NCI-H1436 (cell line): ENCODE measurements at regions not wholly inside any gene's neighbourhood (a gene's known extent, or its start where the extent isn't known, plus 50 kb on each side); places are given as distances from the start of the nearest gene placed in this dataset.
"Not testable (repeated sequence)": the region's sequence is repeated elsewhere in the genome, so short reads cannot be mapped to it uniquely, and the experiment has no call there.

Experiments used
- DNase-seq: peaks from one replicate; lab custom pipeline; 2025; lab: John Stamatoyannopoulos, UW

GRCh38 chr3:73120710-73121109, 59.3 kb downstream of the EBLN2 start:
- DNase-seq = no peak

DNA sequence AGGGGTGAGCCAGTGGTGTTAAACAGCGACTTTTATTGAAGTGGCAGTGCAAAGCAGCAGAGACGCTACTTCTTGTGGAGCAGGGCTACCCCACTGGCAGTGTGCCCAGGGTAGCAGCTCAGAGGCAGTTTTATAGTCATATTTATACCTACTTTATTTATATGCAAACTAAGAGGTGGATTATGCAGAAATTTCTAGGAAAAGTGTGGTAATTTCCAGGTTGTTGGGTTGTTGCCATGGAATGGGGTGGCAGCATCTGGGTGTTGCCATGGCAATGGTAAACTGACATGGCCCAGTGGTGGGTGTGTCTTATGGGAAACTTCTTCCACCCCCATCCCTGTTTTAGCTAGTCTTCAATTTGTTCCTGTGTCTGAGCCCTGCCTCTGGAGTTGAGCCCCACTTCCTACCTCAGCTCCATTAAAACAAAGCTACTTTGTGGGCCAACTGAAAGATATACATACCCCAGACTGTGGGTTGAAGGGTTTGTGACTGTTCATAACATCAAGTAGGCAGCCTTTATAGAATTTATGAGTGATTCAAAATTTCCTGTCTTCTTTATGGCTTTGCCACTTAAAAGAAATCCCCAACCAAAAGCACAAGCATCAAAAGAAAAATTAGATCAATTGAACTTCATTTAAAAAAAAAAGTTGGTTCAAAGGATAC, 60.3 kb downstream of the EBLN2 start:
- DNase-seq = no peak

DNA sequence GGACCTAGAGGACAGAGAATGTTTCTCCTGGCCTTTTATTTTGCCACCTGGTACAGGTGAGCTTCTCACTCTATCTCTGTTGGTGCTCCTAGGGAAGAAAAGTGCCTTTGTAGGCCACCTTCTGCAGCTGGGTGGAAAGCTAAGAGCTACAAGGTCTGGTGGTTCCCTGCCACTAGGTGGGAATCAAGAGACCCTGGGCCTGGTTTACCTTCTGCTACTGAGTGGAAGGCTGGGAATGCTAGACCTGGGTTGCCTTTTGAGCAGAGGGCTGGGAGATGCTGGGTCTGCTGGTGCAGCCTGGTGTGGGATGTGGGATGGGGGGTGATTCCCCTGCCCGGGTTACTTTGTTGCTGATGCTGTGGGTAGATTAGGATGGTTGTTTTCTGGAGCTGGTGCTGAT, 72.6 kb downstream of the EBLN2 start:
- DNase-seq = no peak

GRCh38 chr3:73136941-73137340, 75.5 kb downstream of the EBLN2 start:
- DNase-seq = no peak

- no peak for DNase-seq
Measured at GRCh38 chr3:73137736-73138403, 76.4 kb downstream of the EBLN2 start.

DNA sequence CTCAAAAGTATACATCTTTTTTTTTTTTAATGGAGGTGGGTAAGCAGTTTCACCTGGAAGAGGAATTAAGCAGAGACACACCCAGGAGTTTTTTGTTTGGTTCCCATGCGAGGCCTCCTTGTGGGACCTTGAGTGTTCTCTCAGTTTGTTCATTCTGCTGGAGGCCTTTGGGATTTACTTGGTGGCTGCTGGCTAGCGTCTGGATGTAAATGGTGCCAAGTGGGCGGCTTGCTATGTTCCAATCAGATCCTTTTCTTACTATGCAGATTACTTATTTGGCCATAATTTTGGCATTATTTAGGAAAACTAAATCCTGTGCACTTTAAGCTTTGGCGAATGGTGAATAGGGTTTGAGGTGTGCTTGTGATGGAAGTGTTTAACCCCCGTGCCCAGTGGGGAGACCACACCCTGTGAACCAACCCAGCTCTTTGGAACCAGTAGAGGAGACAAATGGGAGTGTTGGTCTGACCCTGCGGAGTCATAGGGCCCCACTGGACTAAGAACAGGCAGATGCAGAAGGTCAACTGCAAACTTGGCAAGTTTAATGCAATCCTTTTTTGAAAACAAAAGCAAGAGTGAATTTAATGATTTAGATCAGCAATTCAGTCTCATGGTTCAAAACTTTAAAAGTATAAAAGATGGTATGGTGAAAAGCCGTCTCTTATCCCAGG, 79.4 kb downstream of the EBLN2 start:
- no peak for DNase-seq

DNA sequence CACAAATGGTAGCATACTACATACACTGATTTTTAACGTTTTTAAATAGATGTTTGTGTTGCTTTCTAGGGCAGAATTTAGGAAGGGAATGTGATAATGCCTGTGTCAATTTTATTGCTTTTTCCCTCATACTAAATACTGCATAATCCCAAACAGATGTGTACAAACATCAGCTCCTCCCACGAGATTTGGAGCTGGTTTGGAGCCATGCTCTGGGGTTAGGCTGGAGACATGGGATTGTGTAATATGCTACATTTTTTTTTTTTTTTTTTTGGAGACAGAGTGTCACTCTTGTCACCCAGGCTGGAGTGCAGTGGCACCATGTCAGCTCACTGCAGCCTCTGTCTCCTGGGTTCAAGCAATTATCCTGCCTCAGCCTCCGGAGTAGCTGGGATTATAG, 80.1 kb downstream of the EBLN2 start:
- no peak for DNase-seq

- DNase-seq = no peak
Measured at GRCh38 chr3:73143401-73143800, 81.9 kb downstream of the EBLN2 start.

- DNase-seq = no peak
Measured at GRCh38 chr3:73143821-73144237, 82.4 kb downstream of the EBLN2 start.

DNA sequence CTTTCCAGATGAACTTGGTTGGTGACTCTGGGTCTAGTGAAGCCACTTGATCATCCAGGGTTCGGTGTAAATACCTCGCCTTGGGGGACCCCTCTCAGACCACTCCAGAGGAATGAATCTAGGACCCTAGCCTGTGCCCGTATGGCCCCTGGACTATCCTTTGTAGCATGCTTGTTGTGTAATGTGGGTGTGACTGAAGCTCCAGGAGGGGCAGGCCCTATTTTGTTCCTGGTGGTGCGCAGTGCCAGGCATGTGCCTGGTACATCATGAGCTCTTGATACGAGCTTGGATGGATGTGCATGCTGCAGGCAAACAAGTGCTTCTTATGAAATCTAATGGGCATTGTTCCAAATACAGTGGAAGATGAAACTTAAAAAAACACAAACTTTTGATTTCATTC, 82.8 kb downstream of the EBLN2 start:
- no peak for DNase-seq

GRCh38 chr3:73144828-73145227, 83.4 kb downstream of the EBLN2 start:
- no peak for DNase-seq

- DNase-seq = not testable (repeated sequence)
Measured at GRCh38 chr3:73147479-73147878, 86.0 kb downstream of the EBLN2 start.

- DNase-seq = no peak
Measured at GRCh38 chr3:73148206-73148605, 86.7 kb downstream of the EBLN2 start.

DNA sequence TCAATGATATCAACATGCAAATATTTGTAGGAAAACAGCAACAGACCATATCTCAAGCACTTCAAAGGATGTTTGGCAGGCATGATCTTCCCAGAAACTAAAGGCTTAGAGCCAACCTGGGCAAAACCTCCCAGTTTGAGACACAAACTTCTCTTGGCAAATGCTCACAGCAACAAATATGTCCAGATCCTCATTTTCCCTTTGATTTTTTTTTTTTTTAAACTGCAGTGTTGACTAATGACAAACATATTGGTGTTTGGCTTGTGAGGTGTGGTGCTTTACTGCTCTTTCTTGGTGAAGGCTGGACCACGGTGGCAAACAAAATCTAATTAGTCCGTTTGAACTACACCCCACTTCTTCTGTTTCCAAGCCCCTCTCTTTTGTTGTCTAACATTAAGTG, 87.2 kb downstream of the EBLN2 start:
- DNase-seq = no peak

- DNase-seq = no peak
Measured at GRCh38 chr3:73150369-73151130, 89.1 kb downstream of the EBLN2 start.

- not testable (repeated sequence) for DNase-seq
Measured at GRCh38 chr3:73152571-73152970, 91.1 kb downstream of the EBLN2 start.

- not testable (repeated sequence) for DNase-seq
Measured at GRCh38 chr3:73153057-73153456, 91.6 kb downstream of the EBLN2 start.

DNA sequence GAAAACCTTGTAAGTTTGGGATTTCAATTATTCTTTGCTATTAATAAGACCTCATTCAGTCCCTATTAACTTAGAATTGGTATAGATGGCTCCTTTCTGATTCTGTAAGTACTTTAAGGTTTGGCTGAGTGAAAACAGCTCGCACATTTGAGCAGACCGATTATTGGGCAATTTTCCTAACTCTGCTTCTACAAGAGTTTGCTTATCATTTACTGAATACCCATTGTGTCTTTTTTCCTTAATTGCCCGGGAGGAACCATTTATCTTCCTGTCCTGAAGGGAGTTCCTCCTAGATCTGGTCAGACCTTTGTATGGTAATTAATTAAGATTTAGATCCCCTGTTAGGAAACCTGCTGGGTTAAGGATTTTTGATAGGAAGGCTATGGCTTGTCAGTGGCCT, 92.8 kb downstream of the EBLN2 start:
- not testable (repeated sequence) for DNase-seq

GRCh38 chr3:73155441-73155840, 94.0 kb downstream of the EBLN2 start:
- not testable (repeated sequence) for DNase-seq

GRCh38 chr3:73164622-73165021, 103.2 kb downstream of the EBLN2 start:
- DNase-seq = no peak

DNA sequence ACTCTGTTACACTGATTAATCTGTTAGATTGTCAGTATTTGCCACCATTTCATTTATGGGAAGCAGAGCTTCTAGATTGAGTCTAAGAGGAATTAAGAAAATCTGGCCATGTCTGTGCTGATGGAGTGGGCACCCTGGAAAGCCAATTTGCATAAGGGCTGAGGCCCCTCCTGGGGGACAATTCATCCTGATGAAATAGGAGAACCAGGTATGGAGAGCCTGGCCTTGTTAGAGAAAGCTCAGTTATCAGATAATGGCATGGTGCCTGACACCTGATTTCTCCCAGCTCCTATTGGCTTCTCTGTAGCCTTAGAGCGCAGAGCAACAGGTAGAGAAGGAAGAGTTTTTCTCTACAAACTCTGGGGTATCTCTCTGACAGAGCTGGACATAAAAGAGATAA, 114.2 kb downstream of the EBLN2 start:
- no peak for DNase-seq

DNA sequence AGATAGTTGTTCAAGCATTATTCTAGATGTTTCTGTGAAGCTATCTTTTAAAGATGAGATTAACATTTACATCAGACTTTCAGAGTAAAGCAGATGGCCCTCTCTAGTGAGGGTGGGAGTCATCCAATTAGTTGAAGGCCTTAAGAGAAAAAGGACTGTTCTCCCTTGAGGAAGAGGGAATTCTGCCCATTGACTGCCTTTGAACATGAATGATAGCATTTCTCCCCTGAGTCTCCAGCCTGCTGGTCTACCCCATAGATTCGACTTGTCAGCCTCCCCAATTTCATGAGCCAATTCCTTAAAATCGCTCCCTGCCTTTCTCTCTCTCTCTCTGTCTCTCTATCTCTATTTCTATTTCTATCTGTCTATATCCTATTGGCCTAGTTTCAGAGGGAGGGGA, 115.5 kb downstream of the EBLN2 start:
- no peak for DNase-seq

DNA sequence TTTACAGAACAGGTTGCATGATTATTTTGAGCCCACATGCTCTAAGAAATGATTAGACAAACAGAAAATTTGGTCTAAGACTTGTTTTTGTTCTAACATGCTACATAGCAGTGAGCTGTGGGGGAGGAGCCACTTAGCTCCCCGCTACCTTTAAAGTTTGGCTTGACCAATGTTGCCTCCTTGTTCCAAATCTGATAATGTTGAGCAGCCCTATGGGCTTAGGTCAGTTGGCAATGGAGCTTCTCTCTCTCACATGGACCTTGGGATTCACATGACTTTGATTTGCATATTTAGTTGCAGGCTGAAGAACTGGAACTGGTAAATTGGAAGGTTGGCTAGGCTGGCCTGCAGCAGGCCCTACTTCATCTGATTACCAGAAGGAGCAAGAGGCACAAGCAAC, 116.4 kb downstream of the EBLN2 start:
- no peak for DNase-seq
